ENCODE measurements at regions not wholly inside any gene's neighbourhood (a gene's known extent, or its start where the extent isn't known, plus 50 kb on each side); places are given as distances from the start of the nearest gene placed in this dataset.

GRCh38 chr7:145951566-145951965, 165.0 kb upstream of the CNTNAP2 start (continued):
- TF ChIP-seq ZBTB40 (IDR thresholded peaks at IDR 0.05) = no peak
- TF ChIP-seq ZBTB40 (CRISPR knock-in tag; IDR thresholded peaks at IDR 0.05) = no peak
- no peak for TF ChIP-seq SREBF1 (IDR thresholded peaks at IDR 0.05; ENCODE audit: borderline replicate concordance, low read depth, low read length)
- no peak for TF ChIP-seq MAZ (CRISPR knock-in tag; conservative IDR thresholded peaks at IDR 0.05 in 1 of 2, IDR thresholded peaks at IDR 0.05 in 1 of 2)
- no peak for TF ChIP-seq MCM2 (IDR thresholded peaks at IDR 0.05; ENCODE audit: low read depth)

Measured in K562 (cell line).